ENCODE measurements at regions not wholly inside any gene's neighbourhood (a gene's known extent, or its start where the extent isn't known, plus 50 kb on each side); places are given as distances from the start of the nearest gene placed in this dataset.

DNA sequence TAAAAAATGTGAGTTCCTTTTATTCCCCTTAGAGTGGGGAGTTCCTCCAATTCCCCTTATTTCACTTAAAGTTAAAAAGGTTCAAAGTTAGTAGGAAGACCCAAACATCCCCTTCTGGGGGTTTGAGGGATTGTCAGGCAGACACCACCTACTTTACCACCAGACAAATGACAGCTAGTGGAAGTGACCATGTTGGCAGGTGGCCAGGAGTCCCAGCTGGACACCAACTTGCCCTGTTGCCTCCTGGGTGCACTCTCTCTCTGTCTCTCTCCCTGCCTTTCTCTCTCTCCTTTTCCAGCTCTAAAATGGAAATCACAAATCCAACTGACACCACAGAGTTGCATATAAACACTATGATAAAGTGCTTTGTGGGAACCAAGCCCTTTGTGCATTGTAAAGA is 307.7 kb upstream of the TLE4 start:
- Histone ChIP-seq H3K4me1 (no peaks in the 10 kb centered on the region), H3K4me3 (no peak overlapping the region), H3K9me3 (peaks cover 0 to 3% (median 0%) of the 10 kb centered on the region in 4 donors), H3K27me3 (no peaks in the 10 kb centered on the region), H3K27ac (no peak overlapping the region), H3K36me3 (no peaks in the 10 kb centered on the region)
- TF ChIP-seq EP300 (IDR thresholded peaks at IDR 0.05), result no peak
- TF ChIP-seq, protein P1, sequence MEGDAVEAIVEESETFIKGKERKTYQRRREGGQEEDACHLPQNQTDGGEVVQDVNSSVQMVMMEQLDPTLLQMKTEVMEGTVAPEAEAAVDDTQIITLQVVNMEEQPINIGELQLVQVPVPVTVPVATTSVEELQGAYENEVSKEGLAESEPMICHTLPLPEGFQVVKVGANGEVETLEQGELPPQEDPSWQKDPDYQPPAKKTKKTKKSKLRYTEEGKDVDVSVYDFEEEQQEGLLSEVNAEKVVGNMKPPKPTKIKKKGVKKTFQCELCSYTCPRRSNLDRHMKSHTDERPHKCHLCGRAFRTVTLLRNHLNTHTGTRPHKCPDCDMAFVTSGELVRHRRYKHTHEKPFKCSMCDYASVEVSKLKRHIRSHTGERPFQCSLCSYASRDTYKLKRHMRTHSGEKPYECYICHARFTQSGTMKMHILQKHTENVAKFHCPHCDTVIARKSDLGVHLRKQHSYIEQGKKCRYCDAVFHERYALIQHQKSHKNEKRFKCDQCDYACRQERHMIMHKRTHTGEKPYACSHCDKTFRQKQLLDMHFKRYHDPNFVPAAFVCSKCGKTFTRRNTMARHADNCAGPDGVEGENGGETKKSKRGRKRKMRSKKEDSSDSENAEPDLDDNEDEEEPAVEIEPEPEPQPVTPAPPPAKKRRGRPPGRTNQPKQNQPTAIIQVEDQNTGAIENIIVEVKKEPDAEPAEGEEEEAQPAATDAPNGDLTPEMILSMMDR (IDR thresholded peaks at IDR 0.05), result no peak
- peak in 1 of 2 donors; percentile 20 for DNase-seq (ENCODE audit: low spot score in 2 of 2)

DNA sequence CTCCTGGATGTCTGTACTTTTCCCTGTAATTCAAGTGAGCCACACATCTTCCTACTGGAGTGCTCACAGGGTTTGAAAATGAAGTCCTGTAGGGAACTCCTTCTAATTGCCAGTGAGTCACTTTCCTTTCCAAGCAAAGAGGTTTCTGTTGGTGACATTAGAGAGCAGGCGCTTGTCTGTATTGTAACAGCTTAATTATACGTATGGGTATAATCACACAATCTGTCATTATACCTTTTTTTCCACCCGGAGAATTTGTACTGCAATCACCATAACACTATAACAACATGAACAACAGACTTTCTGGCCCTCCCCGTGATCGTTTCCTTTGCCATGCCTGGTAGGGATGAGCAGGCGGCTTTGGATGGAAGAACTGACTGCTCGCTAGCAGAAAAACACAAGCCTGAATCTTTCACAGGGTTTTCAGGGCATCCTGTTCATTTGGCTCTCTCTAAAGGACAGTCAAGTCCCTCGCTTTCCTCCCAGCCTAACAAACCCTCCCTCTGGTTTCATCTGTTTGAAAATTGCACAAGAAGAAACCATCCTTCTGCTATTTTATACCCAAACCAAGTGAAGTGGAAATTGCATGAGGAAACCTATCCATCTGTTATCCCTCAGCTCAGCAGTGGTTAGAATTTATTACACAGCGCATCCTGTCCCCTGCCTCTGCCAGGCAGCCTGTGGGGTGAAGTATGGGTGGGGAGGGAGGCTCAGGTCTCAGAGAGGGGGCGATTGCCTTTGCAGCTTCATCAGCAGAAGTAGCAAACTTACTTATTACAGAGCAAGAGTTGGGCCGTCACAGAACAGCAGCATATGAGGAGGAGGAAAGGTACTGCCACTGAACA is 307.0 kb upstream of the TLE4 start:
- Histone ChIP-seq H3K27ac (no peak overlapping the region), H3K9me3 (peaks cover 0 to 3% (median 0%) of the 10 kb centered on the region in 4 donors), H3K4me1 (no peaks in the 10 kb centered on the region), H3K36me3 (no peaks in the 10 kb centered on the region), H3K27me3 (no peaks in the 10 kb centered on the region), H3K4me3 (no peak overlapping the region)
- 43 to 55% methylated on average over 11 of the region's 11 CpGs for WGBS, 2 donors
- no peak for TF ChIP-seq EP300 (IDR thresholded peaks at IDR 0.05)
- no peak for TF ChIP-seq POLR2A (IDR thresholded peaks at IDR 0.05)
- TF ChIP-seq, protein P1 (IDR thresholded peaks at IDR 0.05), result no peak
- no peak for DNase-seq (ENCODE audit: low spot score in 2 of 2)

DNA sequence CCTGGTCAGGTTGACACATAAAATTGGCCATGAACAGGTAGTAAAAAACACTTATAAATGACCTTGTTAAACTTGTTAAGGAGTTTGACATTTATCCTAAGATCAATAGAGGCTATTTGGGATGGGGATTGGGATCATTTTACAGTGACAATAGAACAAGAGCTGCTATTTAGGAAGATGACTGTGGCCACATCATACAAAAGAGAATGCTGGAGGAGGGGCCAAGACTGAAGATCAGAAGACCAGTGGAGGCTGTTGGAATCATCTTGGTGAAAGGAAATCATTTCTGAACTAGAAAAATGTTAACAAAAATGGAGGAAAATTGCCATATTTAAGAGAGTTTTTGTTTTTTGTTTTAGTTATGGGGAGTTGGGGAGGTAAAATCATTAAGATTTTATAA is 304.8 kb upstream of the TLE4 start:
- Histone ChIP-seq H3K4me1 (no peaks in the 10 kb centered on the region), H3K36me3 (no peaks in the 10 kb centered on the region), H3K27me3 (no peaks in the 10 kb centered on the region), H3K4me3 (no peak overlapping the region), H3K9me3 (peaks cover 0 to 3% (median 0%) of the 10 kb centered on the region in 4 donors), H3K27ac (no peak overlapping the region)
- no peak for DNase-seq (ENCODE audit: low spot score in 2 of 2)
- TF ChIP-seq POLR2A (IDR thresholded peaks at IDR 0.05), result no peak
- no peak for TF ChIP-seq EP300 (IDR thresholded peaks at IDR 0.05)
- TF ChIP-seq, protein P1 (IDR thresholded peaks at IDR 0.05), result no peak

DNA sequence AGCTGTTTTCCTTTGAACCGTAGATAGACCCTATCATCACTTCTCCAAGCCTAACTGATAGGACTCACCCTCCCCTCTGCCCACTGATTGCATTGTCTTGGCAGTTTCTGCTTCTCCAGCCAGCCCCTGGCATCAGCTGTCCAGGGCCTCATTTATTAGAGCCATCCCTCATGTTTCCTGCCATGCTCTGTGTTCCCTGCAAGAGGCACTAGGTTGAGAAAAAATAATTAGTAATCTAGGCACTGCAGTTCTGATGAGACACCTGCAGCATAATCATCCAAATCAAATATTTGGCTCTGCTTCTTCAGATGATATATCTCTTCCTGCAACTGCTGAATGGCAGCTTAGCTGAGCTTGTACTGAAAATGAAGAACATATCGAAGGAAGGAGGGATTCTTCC is 303.0 kb upstream of the TLE4 start:
- no peaks in the 10 kb centered on the region for H3K9me3 ChIP-seq
- H3K36me3 ChIP-seq, result no peaks in the 10 kb centered on the region
- no peaks in the 10 kb centered on the region for H3K4me1 ChIP-seq
- no peak overlapping the region for H3K27ac ChIP-seq
- H3K27me3 ChIP-seq, result no peaks in the 10 kb centered on the region
- H3K4me3 ChIP-seq, result no peak overlapping the region
- 86 to 89% methylated on average over 2 of the region's 2 CpGs for WGBS, 2 donors
- TF ChIP-seq, protein P1 (IDR thresholded peaks at IDR 0.05), result no peak
- TF ChIP-seq EP300 (IDR thresholded peaks at IDR 0.05) (no peak), POLR2A (IDR thresholded peaks at IDR 0.05) (no peak)
- no peak for DNase-seq (ENCODE audit: low spot score in 2 of 2)

DNA sequence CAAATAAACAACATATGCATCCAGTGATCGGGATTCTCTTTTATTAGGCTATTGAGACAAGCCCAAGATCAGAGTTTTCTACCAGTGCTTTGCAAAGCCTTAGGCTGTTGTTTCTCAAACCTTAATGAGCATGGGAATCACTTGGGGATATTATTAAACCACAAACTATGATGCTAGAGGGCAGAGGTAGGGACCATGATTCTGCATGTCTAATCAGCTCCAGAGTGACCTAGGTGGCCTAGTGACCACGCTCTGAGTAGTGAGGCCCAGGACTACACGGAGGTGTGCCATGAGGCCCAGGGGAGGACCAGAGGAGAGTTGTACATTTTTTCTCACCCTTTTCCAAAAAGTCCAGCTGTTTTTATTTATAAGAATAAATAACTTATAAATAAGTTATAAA is 298.5 kb upstream of the TLE4 start:
- H3K4me3 ChIP-seq, result no peak overlapping the region
- no peaks in the 10 kb centered on the region for H3K9me3 ChIP-seq
- DNase-seq (ENCODE audit: low spot score in 2 of 2), result no peak
- no peaks in the 10 kb centered on the region for H3K36me3 ChIP-seq
- no peak overlapping the region for H3K27ac ChIP-seq
- H3K27me3 ChIP-seq, result no peaks in the 10 kb centered on the region
- H3K4me1 ChIP-seq, result no peaks in the 10 kb centered on the region
- TF ChIP-seq POLR2A (IDR thresholded peaks at IDR 0.05), result no peak
- TF ChIP-seq, protein P1 (IDR thresholded peaks at IDR 0.05), result no peak
- no peak for TF ChIP-seq EP300 (IDR thresholded peaks at IDR 0.05)
- 72 to 83% methylated on average over 3 of the region's 3 CpGs for WGBS, 2 donors
